Caco-2 (cell line): ENCODE measurements at regions not wholly inside any gene's neighbourhood (a gene's known extent, or its start where the extent isn't known, plus 50 kb on each side); places are given as distances from the start of the nearest gene placed in this dataset.

Source experiments
- BruUV-seq: library from RNA; stranded (reverse); fragments of 400-500 nt; replicated peaks from 2 replicates; lab custom pipeline; 2021; lab: Mats Ljungman, UMichigan
- CTCF ChIA-PET: fragments of 300-600 bp; sonication (Branson Sonifier 250); formaldehyde crosslinking; loops from one replicate; lab custom pipeline; 2022; ENCODE audit warnings: antibody characterized with exemption; lab: Charles Lee
- POLR2A ChIA-PET: fragments of 300-600 bp; sonication (Branson Sonifier 250); formaldehyde crosslinking; loops from one replicate; lab custom pipeline; 2022; ENCODE audit warnings: antibody characterized with exemption; lab: Charles Lee
- DNase-seq, 2 experiments: peaks; one replicate each; pipeline versions ENCODE4 v3.0.0 to v3.0.0-alpha.2; 2020 to 2022
- H3K27me3 ChIP-seq: replicated peaks from 2 replicates; pipeline ENCODE4 v1.6.0; 2011; ENCODE audit warnings: low read length; ENCODE audit not compliant: control insufficient read depth, insufficient read depth
- H3K36me3 ChIP-seq: 2 replicates; pipeline ENCODE4 v1.5.1; 2011; ENCODE audit warnings: low read length; ENCODE audit not compliant: control insufficient read depth, insufficient read depth
- H3K4me1 ChIP-seq: fragments of 250-450 bp; sonication (Bioruptor Pico); 2 replicates; pipeline ENCODE4 v1.5.1; 2020; ENCODE audit warnings: mild to moderate bottlenecking
- H3K4me3 ChIP-seq: 2 replicates; pipeline ENCODE4 v1.5.1; 2011; ENCODE audit warnings: low read depth, mild to moderate bottlenecking, control low read depth, low read length
- H3K9me3 ChIP-seq: fragments of 250-450 bp; sonication (Bioruptor Pico); 2 replicates; pipeline ENCODE4 v1.5.1; 2020; ENCODE audit warnings: mild to moderate bottlenecking, moderate library complexity
- H3K27ac Mint-ChIP-seq: one replicate; pipeline ENCODE4 v1.8.0; 2022; ENCODE audit warnings: mixed read lengths; ENCODE audit not compliant: unreplicated experiment
- H3K27me3 Mint-ChIP-seq: one replicate; pipeline ENCODE4 v1.8.0; 2022; ENCODE audit warnings: mixed read lengths; ENCODE audit not compliant: insufficient read depth, unreplicated experiment
- H3K36me3 Mint-ChIP-seq: one replicate; pipeline ENCODE4 v1.8.0; 2022; ENCODE audit warnings: mild to moderate bottlenecking, mixed read lengths; ENCODE audit not compliant: insufficient read depth, unreplicated experiment
- H3K4me1 Mint-ChIP-seq: one replicate; pipeline ENCODE4 v1.8.0; 2022; ENCODE audit warnings: low read depth, mixed read lengths; ENCODE audit not compliant: unreplicated experiment
- H3K4me3 Mint-ChIP-seq: one replicate; pipeline ENCODE4 v1.8.0; 2022; ENCODE audit warnings: mild to moderate bottlenecking, moderate library complexity, mixed read lengths; ENCODE audit not compliant: unreplicated experiment
- H3K9me3 Mint-ChIP-seq: one replicate; pipeline ENCODE4 v1.8.0; 2022; ENCODE audit warnings: mixed read lengths; ENCODE audit not compliant: unreplicated experiment
- CTCF ChIP-seq, 2 experiments: fragments of 200-600 bp in 1 of 2; IDR thresholded peaks; 1 replicate in 1 of 2; 2 replicates in 1 of 2; pipeline versions ENCODE4 v1.5.1 to v1.8.0; 2011 to 2022; ENCODE audit warnings: antibody characterized with exemption in 1 of 2, control low read depth in 1 of 2, inconsistent platforms in 1 of 2, low read depth in 1 of 2, low read length in 1 of 2, mild to moderate bottlenecking in 1 of 2, moderate library complexity in 1 of 2; ENCODE audit not compliant: insufficient read depth in 1 of 2, severe bottlenecking in 1 of 2, unreplicated experiment in 1 of 2
- intact Hi-C: fragments of 100-400 bp; cut with micrococcal nuclease; formaldehyde crosslinking; loops from one replicate; pipeline ENCODE4 v1.10.0; 2022; ENCODE audit not compliant: unreplicated experiment

- no TSS peak for BruUV-seq
- no peak overlapping the region for H3K27ac Mint-ChIP-seq
- peaks cover 11% of the 10 kb centered on the region for H3K4me1 Mint-ChIP-seq
- Histone ChIP-seq H3K9me3 (no peaks in the 10 kb centered on the region), H3K4me3 (no peak overlapping the region), H3K4me1 (no peaks in the 10 kb centered on the region), H3K27me3 (no peaks in the 10 kb centered on the region), H3K36me3 (no peaks in the 10 kb centered on the region)
- ChIA-PET CTCF (no interaction called here), POLR2A (no interaction called here)
- H3K9me3 Mint-ChIP-seq, result no peaks in the 10 kb centered on the region
- no peak for DNase-seq
- no peaks in the 10 kb centered on the region for H3K27me3 Mint-ChIP-seq
- intact Hi-C loops, result no loop called here
- no peaks in the 10 kb centered on the region for H3K36me3 Mint-ChIP-seq
- no peak overlapping the region for H3K4me3 Mint-ChIP-seq
- no peak for TF ChIP-seq CTCF (IDR thresholded peaks at IDR 0.05; ENCODE audit: insufficient read depth in 1 of 2, low read depth in 1 of 2, low read length in 1 of 2, severe bottlenecking in 1 of 2, unreplicated experiment in 1 of 2)
Measured at GRCh38 chrX:68910731-68911428, 82.1 kb downstream of the EFNB1 start.

- ChIA-PET POLR2A (no interaction called here), CTCF (no interaction called here)
- no TSS peak for BruUV-seq
- no peaks in the 10 kb centered on the region for H3K36me3 Mint-ChIP-seq
- H3K4me3 Mint-ChIP-seq, result no peak overlapping the region
- H3K27me3 Mint-ChIP-seq, result no peaks in the 10 kb centered on the region
- no peaks in the 10 kb centered on the region for H3K4me1 ChIP-seq
- no peaks in the 10 kb centered on the region for H3K27me3 ChIP-seq
- DNase-seq, result no peak
- peaks cover 11% of the 10 kb centered on the region for H3K4me1 Mint-ChIP-seq
- H3K9me3 ChIP-seq, result no peaks in the 10 kb centered on the region
- no peak overlapping the region for H3K4me3 ChIP-seq
- no peak overlapping the region for H3K27ac Mint-ChIP-seq
- no peaks in the 10 kb centered on the region for H3K9me3 Mint-ChIP-seq
- H3K36me3 ChIP-seq, result no peaks in the 10 kb centered on the region
- intact Hi-C loops, result no loop called here
- no peak for TF ChIP-seq CTCF (IDR thresholded peaks at IDR 0.05; ENCODE audit: insufficient read depth in 1 of 2, low read depth in 1 of 2, low read length in 1 of 2, severe bottlenecking in 1 of 2, unreplicated experiment in 1 of 2)
Measured at GRCh38 chrX:68909945-68910344, 81.1 kb downstream of the EFNB1 start.

GRCh38 chrX:68908071-68908470 lies 79.2 kb downstream of the EFNB1 start:
- CTCF ChIA-PET, result no interaction called here
- POLR2A ChIA-PET, result no interaction called here
- no peak for TF ChIP-seq CTCF (IDR thresholded peaks at IDR 0.05; ENCODE audit: insufficient read depth in 1 of 2, low read depth in 1 of 2, low read length in 1 of 2, severe bottlenecking in 1 of 2, unreplicated experiment in 1 of 2)
- no peak overlapping the region for H3K4me3 ChIP-seq
- no peak overlapping the region for H3K27ac Mint-ChIP-seq
- peaks cover 9% of the 10 kb centered on the region for H3K4me1 Mint-ChIP-seq
- no peak for DNase-seq
- H3K9me3 Mint-ChIP-seq, result no peaks in the 10 kb centered on the region
- no peaks in the 10 kb centered on the region for H3K36me3 ChIP-seq
- no peaks in the 10 kb centered on the region for H3K27me3 Mint-ChIP-seq
- H3K27me3 ChIP-seq, result no peaks in the 10 kb centered on the region
- H3K9me3 ChIP-seq, result no peaks in the 10 kb centered on the region
- intact Hi-C loops, result no loop called here
- BruUV-seq, result no TSS peak
- no peaks in the 10 kb centered on the region for H3K36me3 Mint-ChIP-seq
- no peaks in the 10 kb centered on the region for H3K4me1 ChIP-seq
- H3K4me3 Mint-ChIP-seq, result no peak overlapping the region
